OCI-LY1 (cell line): ENCODE measurements at regions not wholly inside any gene's neighbourhood (a gene's known extent, or its start where the extent isn't known, plus 50 kb on each side); places are given as distances from the start of the nearest gene placed in this dataset.

Experiments
- EZH2 ChIP-seq: fragments of 200-600 bp; sonication (generic), shearing (Covaris generic); IDR thresholded peaks from 2 replicates; pipeline ENCODE4 v1.8.0; 2017; ENCODE audit warnings: borderline replicate concordance, mixed run types, mild to moderate bottlenecking, antibody characterized with exemption, low read length, moderate library complexity, mixed read lengths
- TF ChIP-seq, protein P1 (sequence below): fragments of 200-600 bp; sonication (generic), shearing (Covaris generic); IDR thresholded peaks from 2 replicates; pipeline ENCODE4 v1.5.1; 2017; ENCODE audit warnings: mild to moderate bottlenecking, antibody characterized with exemption, low read length, moderate library complexity, mixed read lengths

DNA sequence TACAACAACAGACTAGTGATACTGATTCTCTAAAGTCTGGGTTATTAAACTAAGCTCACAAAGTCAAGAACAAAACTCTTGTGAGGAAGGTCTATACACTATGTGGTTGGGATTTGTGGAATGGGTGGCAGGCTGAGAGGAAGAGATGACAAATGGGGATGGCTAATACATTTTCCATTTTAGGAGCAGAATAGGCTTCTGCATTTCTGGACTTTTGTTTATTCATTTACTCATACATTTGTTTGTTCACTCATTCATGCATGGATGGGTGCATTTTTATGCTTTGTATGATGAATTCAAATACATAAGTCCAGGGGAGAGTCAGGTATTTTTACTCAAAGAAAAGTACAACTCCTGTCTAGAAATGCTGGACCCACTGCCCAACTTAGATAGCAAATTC, 637.4 kb upstream of the CDH2 start:
- TF ChIP-seq, protein P1, sequence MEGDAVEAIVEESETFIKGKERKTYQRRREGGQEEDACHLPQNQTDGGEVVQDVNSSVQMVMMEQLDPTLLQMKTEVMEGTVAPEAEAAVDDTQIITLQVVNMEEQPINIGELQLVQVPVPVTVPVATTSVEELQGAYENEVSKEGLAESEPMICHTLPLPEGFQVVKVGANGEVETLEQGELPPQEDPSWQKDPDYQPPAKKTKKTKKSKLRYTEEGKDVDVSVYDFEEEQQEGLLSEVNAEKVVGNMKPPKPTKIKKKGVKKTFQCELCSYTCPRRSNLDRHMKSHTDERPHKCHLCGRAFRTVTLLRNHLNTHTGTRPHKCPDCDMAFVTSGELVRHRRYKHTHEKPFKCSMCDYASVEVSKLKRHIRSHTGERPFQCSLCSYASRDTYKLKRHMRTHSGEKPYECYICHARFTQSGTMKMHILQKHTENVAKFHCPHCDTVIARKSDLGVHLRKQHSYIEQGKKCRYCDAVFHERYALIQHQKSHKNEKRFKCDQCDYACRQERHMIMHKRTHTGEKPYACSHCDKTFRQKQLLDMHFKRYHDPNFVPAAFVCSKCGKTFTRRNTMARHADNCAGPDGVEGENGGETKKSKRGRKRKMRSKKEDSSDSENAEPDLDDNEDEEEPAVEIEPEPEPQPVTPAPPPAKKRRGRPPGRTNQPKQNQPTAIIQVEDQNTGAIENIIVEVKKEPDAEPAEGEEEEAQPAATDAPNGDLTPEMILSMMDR = no peak
- TF ChIP-seq EZH2 = no peak
